Astrocyte (in vitro differentiated cells and primary cell): ENCODE measurements at regions not wholly inside any gene's neighbourhood (a gene's known extent, or its start where the extent isn't known, plus 50 kb on each side); places are given as distances from the start of the nearest gene placed in this dataset.

Experiments used
- EZH2 ChIP-seq: IDR thresholded peaks from 2 replicates; pipeline ENCODE4 v1.6.1; 2012; ENCODE audit warnings: mild to moderate bottlenecking, low read length, inconsistent platforms; ENCODE audit not compliant: insufficient read depth
- TF ChIP-seq, protein P1 (sequence below): IDR thresholded peaks from 2 replicates; pipeline ENCODE4 v1.5.1; 2011; ENCODE audit warnings: low read depth, mild to moderate bottlenecking, inconsistent platforms, low read length, moderate library complexity; ENCODE audit not compliant: insufficient read depth

DNA sequence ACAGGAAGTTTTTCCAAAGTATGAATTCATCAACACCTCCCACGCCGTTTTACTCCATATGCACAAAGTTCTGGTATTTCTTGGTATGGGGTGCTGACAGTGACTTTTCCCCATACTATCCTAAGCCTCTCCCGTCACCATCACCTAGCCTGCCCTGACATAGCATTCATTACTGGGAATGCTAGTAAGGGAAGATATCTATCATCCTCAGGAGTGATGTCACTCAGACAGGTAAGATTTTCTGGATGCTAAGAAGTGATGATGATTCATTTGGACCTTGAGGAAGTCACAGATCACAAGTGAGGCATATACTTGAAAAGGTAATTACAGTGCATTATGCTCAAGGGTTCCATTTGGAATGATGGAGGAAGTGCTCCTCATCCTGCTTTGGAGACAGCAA, 355.1 kb upstream of the STAC start:
- TF ChIP-seq, protein P1, sequence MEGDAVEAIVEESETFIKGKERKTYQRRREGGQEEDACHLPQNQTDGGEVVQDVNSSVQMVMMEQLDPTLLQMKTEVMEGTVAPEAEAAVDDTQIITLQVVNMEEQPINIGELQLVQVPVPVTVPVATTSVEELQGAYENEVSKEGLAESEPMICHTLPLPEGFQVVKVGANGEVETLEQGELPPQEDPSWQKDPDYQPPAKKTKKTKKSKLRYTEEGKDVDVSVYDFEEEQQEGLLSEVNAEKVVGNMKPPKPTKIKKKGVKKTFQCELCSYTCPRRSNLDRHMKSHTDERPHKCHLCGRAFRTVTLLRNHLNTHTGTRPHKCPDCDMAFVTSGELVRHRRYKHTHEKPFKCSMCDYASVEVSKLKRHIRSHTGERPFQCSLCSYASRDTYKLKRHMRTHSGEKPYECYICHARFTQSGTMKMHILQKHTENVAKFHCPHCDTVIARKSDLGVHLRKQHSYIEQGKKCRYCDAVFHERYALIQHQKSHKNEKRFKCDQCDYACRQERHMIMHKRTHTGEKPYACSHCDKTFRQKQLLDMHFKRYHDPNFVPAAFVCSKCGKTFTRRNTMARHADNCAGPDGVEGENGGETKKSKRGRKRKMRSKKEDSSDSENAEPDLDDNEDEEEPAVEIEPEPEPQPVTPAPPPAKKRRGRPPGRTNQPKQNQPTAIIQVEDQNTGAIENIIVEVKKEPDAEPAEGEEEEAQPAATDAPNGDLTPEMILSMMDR, result no peak
- TF ChIP-seq EZH2, result no peak
